H9 (cell line): ENCODE measurements at regions not wholly inside any gene's neighbourhood (a gene's known extent, or its start where the extent isn't known, plus 50 kb on each side); places are given as distances from the start of the nearest gene placed in this dataset.

Source experiments
- DNase-seq: peaks from one replicate; pipeline ENCODE4 v3.0.0-alpha.2; 2017
- H2AFZ ChIP-seq: one replicate; pipeline ENCODE4 v1.6.1; 2013; ENCODE audit warnings: mild to moderate bottlenecking, low read length, control low read depth, moderate library complexity
- H2AK5ac ChIP-seq: 2 replicates; pipeline ENCODE4 v1.6.1; 2013; ENCODE audit warnings: low read length, control low read depth, mixed read lengths; ENCODE audit not compliant: insufficient read length
- H2BK120ac ChIP-seq: one replicate; pipeline ENCODE4 v1.6.1; 2013; ENCODE audit warnings: low read depth, mild to moderate bottlenecking, low read length, control low read depth, inconsistent platforms; ENCODE audit not compliant: poor library complexity, severe bottlenecking
- H2BK12ac ChIP-seq: 2 replicates; pipeline ENCODE4 v1.6.1; 2013; ENCODE audit warnings: low read length, control low read depth, mixed read lengths, low read depth; ENCODE audit not compliant: insufficient read length
- H2BK15ac ChIP-seq: 2 replicates; pipeline ENCODE4 v1.6.1; 2013; ENCODE audit warnings: low read depth, low read length, control low read depth
- H2BK20ac ChIP-seq: one replicate; pipeline ENCODE4 v1.6.1; 2013; ENCODE audit warnings: low read depth, mild to moderate bottlenecking, low read length, control low read depth, inconsistent platforms; ENCODE audit not compliant: poor library complexity, severe bottlenecking
- H2BK5ac ChIP-seq: 2 replicates; pipeline ENCODE4 v1.6.1; 2013; ENCODE audit warnings: low read length, control low read depth, mixed read lengths; ENCODE audit not compliant: insufficient read length
- H3K14ac ChIP-seq: 2 replicates; pipeline ENCODE4 v1.6.1; 2013; ENCODE audit warnings: low read length, control low read depth; ENCODE audit not compliant: insufficient read depth
- H3K18ac ChIP-seq: 2 replicates; pipeline ENCODE4 v1.6.1; 2013; ENCODE audit warnings: low read depth, mild to moderate bottlenecking, mixed read lengths, low read length, control low read depth; ENCODE audit not compliant: insufficient read length
- H3K23ac ChIP-seq: 2 replicates; pipeline ENCODE4 v1.6.1; 2013; ENCODE audit warnings: low read length, control low read depth, mixed read lengths, low read depth; ENCODE audit not compliant: insufficient read length
- H3K23me2 ChIP-seq: 2 replicates; pipeline ENCODE4 v1.6.1; 2013; ENCODE audit warnings: low read depth, mild to moderate bottlenecking, mixed read lengths, low read length, control low read depth; ENCODE audit not compliant: insufficient read length, poor library complexity, severe bottlenecking
- H3K27ac ChIP-seq: 2 replicates; pipeline ENCODE4 v1.5.1; 2013; ENCODE audit warnings: low read length, control low read depth, mixed read lengths, low read depth; ENCODE audit not compliant: insufficient read length
- H3K27me3 ChIP-seq: 2 replicates; pipeline ENCODE4 v1.6.1; 2013; ENCODE audit warnings: low read length, control low read depth, inconsistent platforms; ENCODE audit not compliant: insufficient read depth
- H3K4ac ChIP-seq: 2 replicates; pipeline ENCODE4 v1.6.1; 2013; ENCODE audit warnings: low read depth, mild to moderate bottlenecking, control low read depth, inconsistent platforms, low read length, moderate library complexity
- H3K4me1 ChIP-seq: 2 replicates; pipeline ENCODE4 v1.6.1; 2013; ENCODE audit warnings: low read length, control low read depth, inconsistent platforms; ENCODE audit not compliant: insufficient read depth
- H3K4me2 ChIP-seq: 2 replicates; pipeline ENCODE4 v1.6.1; 2013; ENCODE audit warnings: low read length, control low read depth, mixed read lengths; ENCODE audit not compliant: insufficient read length, insufficient read depth
- H3K56ac ChIP-seq: 2 replicates; pipeline ENCODE4 v1.6.1; 2013; ENCODE audit warnings: low read depth, mild to moderate bottlenecking, mixed read lengths, low read length, control low read depth; ENCODE audit not compliant: insufficient read length
- H3K79me1 ChIP-seq: 2 replicates; pipeline ENCODE4 v1.6.1; 2013; ENCODE audit warnings: low read depth, mild to moderate bottlenecking, moderate library complexity, low read length, control low read depth, inconsistent platforms; ENCODE audit not compliant: insufficient read depth, poor library complexity, severe bottlenecking
- H3K79me2 ChIP-seq: 2 replicates; pipeline ENCODE4 v1.6.1; 2013; ENCODE audit warnings: low read length, control low read depth, inconsistent platforms; ENCODE audit not compliant: insufficient read depth
- H3K9ac ChIP-seq: 2 replicates; pipeline ENCODE4 v1.6.1; 2013; ENCODE audit warnings: low read length, control low read depth, mixed read lengths; ENCODE audit not compliant: insufficient read length; ENCODE audit errors: extremely low read depth
- H3K9me3 ChIP-seq: one replicate; pipeline ENCODE4 v1.6.1; 2013; ENCODE audit warnings: low read depth, low read length, inconsistent platforms; ENCODE audit not compliant: control insufficient read depth
- H3T11ph ChIP-seq: one replicate; pipeline ENCODE4 v1.6.1; 2013; ENCODE audit warnings: mild to moderate bottlenecking, low read length, control low read depth, inconsistent platforms
- H4K20me1 ChIP-seq: one replicate; pipeline ENCODE4 v1.6.1; 2013; ENCODE audit not compliant: control insufficient read depth, insufficient read length, insufficient read depth
- H4K5ac ChIP-seq: 2 replicates; pipeline ENCODE4 v1.6.1; 2013; ENCODE audit warnings: low read depth, mild to moderate bottlenecking, mixed read lengths, low read length, control low read depth; ENCODE audit not compliant: insufficient read length
- H4K8ac ChIP-seq: replicated peaks from 2 replicates; pipeline ENCODE4 v1.6.1; 2013; ENCODE audit warnings: low read length, control low read depth, mixed read lengths, low read depth; ENCODE audit not compliant: insufficient read length
- H4K91ac ChIP-seq: 2 replicates; pipeline ENCODE4 v1.6.1; 2013; ENCODE audit warnings: low read depth, mild to moderate bottlenecking, moderate library complexity, mixed read lengths, low read length, control low read depth; ENCODE audit not compliant: insufficient read length
- H3K27ac Mint-ChIP-seq, 3 experiments: 2 replicates in 2 of 3; 3 replicates in 1 of 3; pipeline ENCODE4 v1.8.0; 2020 to 2021; ENCODE audit warnings: mixed read lengths in 3 of 3, mild to moderate bottlenecking in 1 of 3, moderate library complexity in 1 of 3
- H3K27me3 Mint-ChIP-seq: 2 replicates; pipeline ENCODE4 v1.8.0; 2021; ENCODE audit warnings: low read depth, mild to moderate bottlenecking, moderate library complexity, mixed read lengths
- H3K36me3 Mint-ChIP-seq, 3 experiments: 2 replicates in 2 of 3; 3 replicates in 1 of 3; pipeline ENCODE4 v1.8.0; 2020 to 2021; ENCODE audit warnings: low read depth in 3 of 3, mixed read lengths in 3 of 3; ENCODE audit not compliant: insufficient read depth in 1 of 3
- H3K4me1 Mint-ChIP-seq, 2 experiments: 2 replicates each; pipeline ENCODE4 v1.8.0; 2020; ENCODE audit warnings: mixed read lengths in 2 of 2
- H3K4me3 Mint-ChIP-seq, 2 experiments: 2 replicates in 1 of 2; 3 replicates in 1 of 2; pipeline ENCODE4 v1.8.0; 2020 to 2021; ENCODE audit warnings: mild to moderate bottlenecking in 2 of 2, mixed read lengths in 2 of 2, moderate library complexity in 1 of 2
- H3K9me3 Mint-ChIP-seq, 2 experiments: 2 replicates in 1 of 2; 3 replicates in 1 of 2; pipeline ENCODE4 v1.8.0; 2020; ENCODE audit warnings: mild to moderate bottlenecking in 2 of 2, mixed read lengths in 2 of 2, moderate library complexity in 1 of 2
- WGBS: extraction: QIAGEN DNeasy Blood & Tissue Kit; methylation state at CpG from one replicate; pipeline ENCODE4 v1.1.7; 2013; ENCODE audit warnings: missing lambda C conversion rate, low lambda C conversion rate, mixed read lengths; ENCODE audit not compliant: insufficient read length; ENCODE audit errors: extremely low coverage; 5-methylcytosine and 5-hydroxymethylcytosine counted together
- TF ChIP-seq, protein P1 (sequence below): fragments of 200-600 bp; sonication (generic); conservative IDR thresholded peaks from 3 replicates; pipeline ENCODE4 v1.8.0; 2021; ENCODE audit warnings: antibody characterized with exemption, mild to moderate bottlenecking

DNA sequence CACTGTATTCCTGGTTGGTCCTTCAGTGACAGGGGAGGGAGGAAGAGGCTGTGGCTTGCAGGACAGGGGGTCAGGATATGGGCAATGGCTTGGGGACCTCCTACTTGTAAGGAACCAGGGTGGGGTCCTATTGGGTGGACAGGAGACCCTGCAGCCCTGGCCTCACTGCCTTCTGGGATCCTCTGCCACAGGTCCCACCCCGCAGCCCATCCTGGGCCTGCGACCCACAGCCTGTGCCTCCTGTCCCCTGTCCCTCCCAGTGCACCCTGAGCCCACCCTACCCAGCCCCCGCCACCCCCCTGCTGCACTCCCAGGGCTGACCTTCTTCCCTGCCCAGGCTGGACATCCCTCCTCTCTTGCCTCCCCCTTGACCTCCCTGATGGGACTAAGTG is 58.7 kb upstream of the MYL10 start:
- Histone ChIP-seq H2BK12ac (no peak overlapping the region), H3K9ac (no peak overlapping the region), H3K79me2 (no peaks in the 10 kb centered on the region), H4K5ac (no peak overlapping the region), H2BK15ac (no peak overlapping the region), H3K27me3 (0 out of 2 replicates have a peak, but pooled peaks cover 3% of the 10 kb centered on the region), H3K56ac (no peak overlapping the region), H3K4me2 (peak overlapping the region; percentile 22), H3K18ac (no peak overlapping the region), H3K4me1 (no peaks in the 10 kb centered on the region), H2BK120ac (no peak overlapping the region), H3K4ac (no peak overlapping the region), H2AFZ (no peak overlapping the region), H2BK5ac (no peak overlapping the region), H3K23ac (no peak overlapping the region), H3K9me3 (no peaks in the 10 kb centered on the region), H3K23me2 (no peaks in the 10 kb centered on the region), H3T11ph (no peak overlapping the region), H3K79me1 (no peaks in the 10 kb centered on the region), H3K14ac (no peak overlapping the region), H3K27ac (no peak overlapping the region), H2AK5ac (no peak overlapping the region), H4K91ac (no peak overlapping the region), H4K8ac (no peak overlapping the region), H2BK20ac (no peak overlapping the region), H4K20me1 (no peaks in the 10 kb centered on the region)
- H3K4me3 Mint-ChIP-seq: no peak overlapping the region
- WGBS: no CpG with 5 or more reads among the region's 3 CpGs
- H3K27ac Mint-ChIP-seq: no peak overlapping the region
- TF ChIP-seq, protein P1, sequence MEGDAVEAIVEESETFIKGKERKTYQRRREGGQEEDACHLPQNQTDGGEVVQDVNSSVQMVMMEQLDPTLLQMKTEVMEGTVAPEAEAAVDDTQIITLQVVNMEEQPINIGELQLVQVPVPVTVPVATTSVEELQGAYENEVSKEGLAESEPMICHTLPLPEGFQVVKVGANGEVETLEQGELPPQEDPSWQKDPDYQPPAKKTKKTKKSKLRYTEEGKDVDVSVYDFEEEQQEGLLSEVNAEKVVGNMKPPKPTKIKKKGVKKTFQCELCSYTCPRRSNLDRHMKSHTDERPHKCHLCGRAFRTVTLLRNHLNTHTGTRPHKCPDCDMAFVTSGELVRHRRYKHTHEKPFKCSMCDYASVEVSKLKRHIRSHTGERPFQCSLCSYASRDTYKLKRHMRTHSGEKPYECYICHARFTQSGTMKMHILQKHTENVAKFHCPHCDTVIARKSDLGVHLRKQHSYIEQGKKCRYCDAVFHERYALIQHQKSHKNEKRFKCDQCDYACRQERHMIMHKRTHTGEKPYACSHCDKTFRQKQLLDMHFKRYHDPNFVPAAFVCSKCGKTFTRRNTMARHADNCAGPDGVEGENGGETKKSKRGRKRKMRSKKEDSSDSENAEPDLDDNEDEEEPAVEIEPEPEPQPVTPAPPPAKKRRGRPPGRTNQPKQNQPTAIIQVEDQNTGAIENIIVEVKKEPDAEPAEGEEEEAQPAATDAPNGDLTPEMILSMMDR: no peak
- H3K9me3 Mint-ChIP-seq: no peaks in the 10 kb centered on the region
- peaks cover 4 to 8% of the 10 kb centered on the region in 2 experiments for H3K4me1 Mint-ChIP-seq
- H3K36me3 Mint-ChIP-seq: no peaks in the 10 kb centered on the region
- DNase-seq: no peak
- H3K27me3 Mint-ChIP-seq: peaks cover 7% of the 10 kb centered on the region
